HS-27A (cell line): ENCODE measurements at regions not wholly inside any gene's neighbourhood (a gene's known extent, or its start where the extent isn't known, plus 50 kb on each side); places are given as distances from the start of the nearest gene placed in this dataset.

ENCODE experiments used
- DNase-seq: peaks from one replicate; pipeline ENCODE4 v3.0.0-alpha.2; 2012; ENCODE audit warnings: low read depth, missing footprints

GRCh38 chr14:96980835-96981234 lies 183.7 kb downstream of the VRK1 start:
- no peak for DNase-seq

- DNase-seq, result no peak
Observed at GRCh38 chr14:96986256-96987085, 189.3 kb downstream of the VRK1 start.

DNA sequence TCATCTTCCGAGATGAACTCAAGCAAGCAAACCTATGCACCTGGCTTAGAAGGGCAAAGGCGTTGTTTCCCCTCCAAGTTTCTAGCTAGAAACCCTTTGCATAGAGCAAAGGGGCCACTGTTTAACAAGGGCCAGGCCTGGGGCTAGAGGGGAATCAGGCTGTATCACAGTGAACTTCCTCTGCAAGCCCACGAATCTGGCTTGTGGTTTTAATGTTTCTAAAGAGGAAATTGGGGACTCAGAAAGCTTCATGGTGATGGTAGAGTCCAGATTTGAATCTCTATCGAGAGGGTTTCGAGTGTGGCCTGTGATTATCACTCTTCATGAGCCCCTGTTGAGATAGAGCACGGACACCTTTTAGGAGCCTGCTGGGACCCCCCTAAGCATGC lies 189.9 kb downstream of the VRK1 start:
- DNase-seq, result no peak

DNA sequence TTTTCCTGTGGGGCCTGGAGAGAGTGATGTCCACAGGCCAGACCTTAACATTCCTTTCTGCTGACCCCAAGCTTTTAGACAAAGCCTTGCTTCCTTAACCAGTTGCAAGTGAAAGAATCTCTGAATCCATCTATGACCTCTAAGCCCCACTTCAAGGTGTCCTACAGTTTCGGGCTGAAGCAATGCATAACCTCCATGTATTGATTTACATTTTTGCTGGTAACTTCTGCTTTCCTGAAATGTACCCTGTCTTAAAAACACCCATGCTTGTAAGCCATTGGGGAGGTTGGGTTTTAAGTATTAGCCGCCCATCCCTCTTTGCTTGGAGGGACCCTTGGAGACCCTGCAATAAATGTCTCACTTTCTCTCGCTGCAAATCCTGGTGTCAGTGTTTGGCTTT lies 190.6 kb downstream of the VRK1 start:
- no peak for DNase-seq

DNA sequence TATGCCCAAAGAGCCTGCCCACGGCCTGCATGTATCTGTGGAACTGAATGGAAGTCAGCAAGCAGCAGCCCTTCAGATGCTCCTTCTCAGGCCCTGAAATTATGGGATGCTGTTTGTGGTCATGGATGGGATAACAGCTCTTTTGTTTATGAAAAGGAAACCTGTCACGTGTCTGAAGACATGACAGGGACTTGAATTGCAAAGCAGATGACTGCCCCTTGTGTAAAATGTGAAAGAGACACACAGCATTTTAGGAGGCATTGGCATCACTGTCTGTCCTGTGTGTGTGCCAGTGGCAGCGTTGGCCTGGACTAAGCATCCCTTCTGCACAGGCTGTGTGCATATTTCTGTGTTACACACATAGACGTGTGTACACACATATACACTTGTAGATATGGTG lies 192.1 kb downstream of the VRK1 start:
- DNase-seq, result no peak

- no peak for DNase-seq
Observed at GRCh38 chr14:96991226-96991625, 194.0 kb downstream of the VRK1 start.

GRCh38 chr14:96994999-96995398 lies 197.8 kb downstream of the VRK1 start:
- no peak for DNase-seq

- no peak for DNase-seq
Observed at GRCh38 chr14:96997269-96997668, 200.1 kb downstream of the VRK1 start.

- no peak for DNase-seq
Observed at GRCh38 chr14:96997996-96998395, 200.8 kb downstream of the VRK1 start.

DNA sequence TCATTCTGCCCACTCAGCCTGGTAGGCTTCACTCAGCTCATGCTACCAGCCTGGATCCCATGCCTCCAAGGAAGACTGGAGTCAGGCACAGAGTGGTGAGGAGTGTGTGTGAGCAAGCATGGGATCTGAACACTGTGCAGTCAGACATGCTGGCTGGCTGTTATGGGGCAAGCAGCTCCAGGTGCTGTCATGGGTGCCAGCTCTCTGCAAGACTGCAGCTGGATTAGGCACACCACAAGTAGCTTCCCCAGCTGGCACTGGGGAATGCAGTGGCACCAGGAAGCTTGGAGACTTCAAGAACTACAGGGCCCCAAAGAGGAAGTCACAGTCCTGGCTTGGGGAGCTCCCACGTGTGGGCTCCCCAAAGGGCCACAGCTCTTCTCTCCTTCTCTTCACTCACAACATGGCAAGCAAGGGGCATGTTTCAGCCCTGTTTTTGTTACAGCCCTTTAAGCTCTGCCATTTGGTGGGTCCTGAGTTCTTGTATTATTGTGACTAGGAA lies 202.5 kb downstream of the VRK1 start:
- no peak for DNase-seq

DNA sequence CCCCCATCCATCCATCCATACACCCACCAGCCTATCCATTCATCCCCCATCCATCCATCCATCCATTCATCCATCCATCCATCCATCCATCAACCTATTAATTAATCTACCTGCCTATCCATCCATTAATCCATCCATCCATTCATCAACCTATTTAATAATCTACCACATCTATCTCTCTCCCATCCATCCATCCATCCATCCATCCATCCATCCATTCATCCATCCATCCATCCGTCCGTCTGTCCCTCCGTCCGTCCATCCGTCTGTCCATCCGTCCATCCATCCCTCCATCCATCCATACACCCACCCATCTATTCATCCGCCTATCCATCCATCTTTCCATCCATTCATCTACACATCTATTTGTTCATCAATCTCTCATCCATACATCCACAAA lies 205.3 kb downstream of the VRK1 start:
- no peak for DNase-seq

- DNase-seq, result no peak
Observed at GRCh38 chr14:97005934-97006333, 208.8 kb downstream of the VRK1 start.

DNA sequence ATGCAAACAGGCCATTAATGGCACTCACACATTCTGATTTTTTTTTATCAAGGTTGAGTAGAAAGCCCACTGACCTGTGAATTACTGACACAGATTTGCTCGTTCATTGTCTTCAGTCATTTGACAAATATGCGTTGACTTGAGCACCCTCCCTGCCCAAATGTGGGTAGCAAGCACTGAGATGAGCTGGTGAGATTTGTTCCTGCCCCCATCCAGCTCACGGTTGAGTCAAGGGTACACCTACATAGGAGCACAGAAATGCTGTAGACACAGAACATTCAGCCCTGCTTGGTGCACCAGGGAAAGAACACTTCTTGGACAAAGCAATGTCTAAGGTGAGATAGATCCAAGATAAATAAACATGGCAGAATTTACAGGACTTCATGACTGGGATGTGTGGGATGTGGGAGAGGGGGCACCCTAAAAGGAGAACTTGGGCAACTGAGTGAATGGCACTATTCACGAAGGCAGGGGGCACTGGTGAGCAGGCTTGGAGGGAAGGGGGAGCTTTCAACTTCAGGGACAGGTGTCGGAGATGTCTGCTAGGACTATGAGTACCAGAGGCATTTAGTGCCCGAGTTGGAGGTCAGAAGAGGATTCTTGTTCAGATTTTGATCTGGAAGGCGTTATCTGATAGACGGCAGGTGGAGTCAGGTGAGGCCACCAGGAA lies 213.4 kb downstream of the VRK1 start:
- DNase-seq, result no peak

- DNase-seq, result no peak
Observed at GRCh38 chr14:97013878-97014277, 216.7 kb downstream of the VRK1 start.

GRCh38 chr14:97021001-97021400 lies 223.8 kb downstream of the VRK1 start:
- no peak for DNase-seq

- DNase-seq, result no peak
Observed at GRCh38 chr14:97021571-97022168, 224.5 kb downstream of the VRK1 start.

DNA sequence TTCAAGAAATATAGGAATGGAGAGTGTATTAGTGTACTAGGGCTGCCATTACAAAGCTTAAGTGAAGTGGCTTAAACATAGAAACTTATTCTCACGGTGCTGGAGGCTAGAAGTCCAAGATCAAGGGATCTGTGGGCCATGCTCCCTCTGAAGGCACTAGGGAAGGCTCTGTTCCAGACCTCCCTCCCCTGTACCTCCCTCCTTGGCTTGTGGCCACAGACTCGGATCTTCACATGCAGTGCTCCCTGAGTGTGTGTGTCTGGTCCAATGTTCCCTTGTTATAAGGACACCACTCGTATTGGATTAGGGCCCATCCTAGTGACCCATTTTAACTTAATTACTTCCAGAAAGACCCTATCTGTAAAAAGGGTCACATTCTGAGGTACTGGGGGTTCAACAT lies 225.6 kb downstream of the VRK1 start:
- DNase-seq, result no peak

DNA sequence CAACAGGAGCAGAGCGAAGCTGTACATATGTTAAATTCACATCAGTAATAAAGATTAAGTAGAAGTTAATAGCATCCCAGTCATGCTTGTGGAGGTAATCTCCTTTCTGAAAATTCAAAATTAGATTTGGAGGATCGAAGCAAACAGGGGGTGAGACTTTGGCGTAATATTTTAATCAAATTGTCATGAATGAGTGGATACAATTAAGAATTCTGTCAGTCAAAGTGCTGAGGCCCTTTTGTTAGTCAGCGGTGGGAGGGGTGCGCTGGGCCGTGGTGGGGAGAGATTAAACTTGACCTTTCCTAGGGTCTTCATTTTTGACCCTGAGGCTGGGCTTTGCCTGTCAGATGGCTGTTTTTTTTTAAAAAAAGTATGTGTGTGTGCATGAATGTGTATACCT lies 226.7 kb downstream of the VRK1 start:
- DNase-seq, result no peak

- no peak for DNase-seq
Observed at GRCh38 chr14:97024300-97024699, 227.1 kb downstream of the VRK1 start.

DNA sequence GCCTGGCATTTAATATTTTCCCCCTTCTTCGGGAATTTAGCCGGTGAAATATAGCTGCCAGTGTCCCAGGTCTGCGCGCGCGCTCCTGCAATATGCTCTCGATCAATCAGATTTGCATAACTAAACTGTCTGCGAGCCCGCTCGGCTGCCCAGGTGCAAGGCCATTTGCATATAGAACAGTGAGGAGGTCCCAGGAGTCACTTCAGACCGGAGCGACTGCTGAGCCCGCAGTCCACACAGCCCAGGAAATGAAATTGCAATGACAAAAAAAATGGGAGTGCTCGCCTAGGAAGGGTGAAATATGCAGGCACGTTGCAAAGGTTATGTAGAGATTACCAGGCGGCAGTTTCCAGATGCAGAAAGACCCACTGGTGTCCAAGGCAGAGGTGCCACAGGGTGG lies 228.5 kb downstream of the VRK1 start:
- no peak for DNase-seq

DNA sequence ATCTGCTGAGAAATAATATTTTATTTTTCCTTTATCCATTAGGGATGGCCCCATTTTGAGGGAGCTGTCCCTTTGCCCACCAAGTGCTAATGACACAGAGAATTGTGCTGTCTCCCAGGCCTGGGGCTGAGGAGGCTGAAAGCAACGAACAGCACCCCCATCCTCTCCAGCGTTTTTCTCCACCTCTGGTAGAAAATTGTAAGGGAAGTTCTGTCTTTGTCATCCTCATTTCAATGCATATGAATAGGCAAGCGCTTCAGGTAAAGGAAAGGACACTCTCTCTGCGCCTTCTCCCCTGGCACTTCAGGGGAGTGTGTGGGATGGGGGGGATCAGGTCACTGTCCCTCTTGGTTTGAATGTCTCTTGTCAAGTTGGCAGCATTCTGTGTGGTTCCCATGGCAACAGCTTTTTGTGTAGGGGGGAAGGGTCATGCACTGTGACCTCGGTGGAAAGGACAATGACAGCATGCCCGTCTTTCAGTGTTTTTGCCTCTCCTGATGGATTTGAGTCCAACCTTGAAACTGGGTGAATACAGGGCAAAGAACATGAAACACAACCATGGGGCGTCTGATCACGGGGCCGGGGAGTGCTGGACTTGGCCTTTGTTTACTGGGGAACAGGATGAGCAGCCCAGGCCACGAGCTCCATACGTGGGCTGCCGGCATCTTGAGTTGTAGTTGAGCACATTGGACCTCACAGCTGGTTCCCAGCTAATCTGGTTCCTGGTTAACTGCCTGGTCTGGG lies 230.2 kb downstream of the VRK1 start:
- DNase-seq, result no peak

DNA sequence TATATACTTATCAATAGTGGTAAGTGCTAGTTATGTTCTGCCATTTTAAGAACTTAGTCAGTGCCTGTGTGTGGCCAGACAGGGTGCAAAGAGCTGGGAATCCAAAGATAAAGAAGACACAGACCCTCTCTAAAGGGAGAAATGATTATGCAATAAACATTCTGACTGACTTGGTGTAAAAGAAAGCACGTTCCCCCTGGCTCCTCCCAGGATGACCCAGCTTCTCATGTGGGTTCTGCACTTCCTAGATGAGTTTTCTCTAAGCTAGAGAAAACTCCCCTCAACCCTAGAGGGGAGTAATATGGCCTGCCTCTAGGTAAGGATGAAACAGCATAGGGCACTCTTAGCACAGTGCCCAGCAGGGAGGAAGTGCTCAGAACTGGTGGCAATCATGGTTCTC lies 231.2 kb downstream of the VRK1 start:
- DNase-seq, result no peak
